Stimulated activated CD8-positive, alpha-beta memory T cell treated with anti-CD3 and anti-CD28 coated beads, Interleukin-15, amount 100 ng/mL, for 4 hours (primary cell): ENCODE measurements at regions not wholly inside any gene's neighbourhood (a gene's known extent, or its start where the extent isn't known, plus 50 kb on each side); places are given as distances from the start of the nearest gene placed in this dataset.

Source experiments
- DNase-seq, 2 donors: peaks; one replicate each; pipeline ENCODE4 v3.0.0-alpha.2; 2020; ENCODE audit warnings: low read depth in 2 of 2

DNA sequence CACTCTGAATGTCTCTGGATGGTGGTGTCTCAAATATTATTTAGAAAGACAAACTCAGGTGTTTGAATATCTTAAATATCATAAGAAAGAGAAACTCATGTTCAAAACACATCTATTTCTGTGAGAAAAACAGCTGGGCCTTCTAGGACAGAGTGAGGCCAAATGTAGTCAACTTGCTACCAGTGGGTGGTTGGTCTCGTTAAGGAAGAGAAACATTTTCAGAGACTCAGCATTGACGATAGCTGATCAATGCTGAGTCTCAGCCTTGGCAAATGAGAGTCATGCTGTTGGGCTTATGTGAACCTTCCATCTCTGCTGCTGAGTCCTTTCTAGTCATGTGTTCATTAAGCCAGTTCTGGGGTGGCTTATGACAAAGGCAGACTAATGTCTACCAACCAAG is 418.0 kb downstream of the CETN3 start:
- DNase-seq, result no peak

- no peak for DNase-seq
Measured at GRCh38 chr5:89989776-89990175, 419.8 kb downstream of the CETN3 start.

DNA sequence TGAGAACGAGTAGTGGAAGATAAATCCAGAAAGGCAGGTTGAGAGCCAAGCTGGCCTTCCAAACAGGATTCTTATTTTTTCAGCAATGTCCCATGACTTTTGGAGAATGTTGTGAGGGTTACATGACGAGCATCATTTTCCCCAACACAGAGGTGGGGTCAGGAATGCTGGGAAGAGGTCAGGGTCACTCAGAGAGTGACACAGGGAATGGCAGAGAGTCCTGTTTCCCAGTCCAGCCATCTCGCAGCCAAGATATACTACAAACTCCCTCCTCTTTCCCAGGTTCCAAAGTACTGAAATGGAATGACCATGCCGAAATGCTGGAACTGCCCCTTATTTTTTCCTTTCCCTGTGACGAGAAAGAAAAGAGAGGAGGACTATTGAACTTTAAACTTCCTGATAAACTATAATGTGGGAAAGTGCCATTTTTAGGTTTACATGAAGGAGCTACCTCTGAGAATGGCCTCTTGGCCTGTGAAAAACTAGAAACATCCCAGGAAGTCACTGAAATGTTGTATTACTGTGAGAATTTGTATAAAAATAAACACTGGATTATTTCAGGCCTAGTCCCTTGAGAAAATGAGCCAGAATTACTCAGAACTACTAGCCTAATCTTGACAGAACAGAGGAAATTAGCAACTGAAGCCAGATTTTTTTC is 420.4 kb downstream of the CETN3 start:
- DNase-seq, result no peak

DNA sequence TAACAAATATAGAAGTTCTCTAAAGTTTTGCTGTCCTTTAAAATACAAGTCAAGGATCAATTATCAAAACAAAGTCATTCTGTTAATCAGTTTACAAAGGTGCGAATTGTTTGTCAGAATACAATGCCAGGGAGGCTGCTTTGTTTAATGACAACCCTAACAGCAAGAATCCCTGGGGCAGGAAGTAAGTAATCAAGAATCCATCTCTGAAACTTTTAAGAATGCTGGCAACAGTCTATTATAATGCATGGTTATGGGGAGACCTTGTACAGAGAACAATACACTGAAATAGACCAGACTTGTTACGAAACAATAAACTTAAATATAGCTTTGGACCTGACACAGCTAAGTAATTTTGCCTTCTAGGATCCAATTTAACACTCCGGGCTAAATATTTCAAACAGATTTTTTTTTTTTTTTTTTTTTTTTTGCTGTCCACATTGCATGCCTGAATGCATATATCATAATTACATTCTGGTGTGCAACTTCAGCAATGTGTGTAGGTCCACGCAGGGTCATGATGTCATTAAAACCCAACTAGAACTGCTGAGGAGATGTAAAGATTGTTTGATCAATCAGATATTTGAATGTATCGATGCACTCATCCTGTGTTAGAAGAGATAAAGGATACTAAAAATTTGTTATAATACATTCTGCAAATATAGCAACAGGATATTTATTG is 421.3 kb downstream of the CETN3 start:
- no peak for DNase-seq

- no peak for DNase-seq
Measured at GRCh38 chr5:89983216-89983615, 426.3 kb downstream of the CETN3 start.

DNA sequence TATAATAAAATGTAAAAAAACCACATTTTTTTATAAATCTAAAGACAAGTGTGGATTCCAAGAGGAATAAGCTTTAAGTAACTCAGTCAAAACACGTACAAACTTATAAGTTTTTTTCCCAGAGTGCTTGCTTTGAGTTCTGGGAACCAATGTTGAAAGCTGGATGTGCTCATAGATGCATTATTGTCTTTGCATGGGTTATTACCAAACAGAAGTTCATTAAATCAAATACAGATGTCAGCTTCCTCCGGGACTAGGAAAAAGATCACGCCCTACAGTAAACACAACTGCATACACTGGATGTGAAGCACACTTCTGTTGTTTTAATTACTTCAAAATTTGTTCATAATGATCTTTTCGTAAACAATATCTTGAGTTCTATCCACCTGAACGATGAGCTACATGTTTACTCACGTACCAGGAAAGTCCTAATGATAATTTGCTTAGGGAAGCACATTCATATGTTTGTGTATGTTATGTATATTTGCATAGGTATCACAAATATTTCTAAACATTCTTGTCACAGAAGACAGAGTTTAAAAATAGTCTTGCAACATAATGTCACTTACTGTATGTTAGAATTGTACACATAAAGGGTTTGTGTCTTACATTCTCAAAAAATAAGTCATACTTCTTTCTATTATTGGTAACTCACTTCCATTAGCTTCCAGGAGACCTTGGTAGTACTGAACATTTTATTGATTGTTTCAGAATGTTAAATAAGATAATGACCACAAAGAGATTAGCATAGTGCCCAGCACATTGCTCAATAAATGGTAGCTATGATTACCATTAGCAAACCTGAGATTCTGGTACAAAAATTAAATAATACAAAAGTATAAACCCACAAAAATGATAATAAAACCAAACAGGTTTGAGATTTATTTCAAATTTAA is 427.4 kb downstream of the CETN3 start:
- DNase-seq, result no peak

DNA sequence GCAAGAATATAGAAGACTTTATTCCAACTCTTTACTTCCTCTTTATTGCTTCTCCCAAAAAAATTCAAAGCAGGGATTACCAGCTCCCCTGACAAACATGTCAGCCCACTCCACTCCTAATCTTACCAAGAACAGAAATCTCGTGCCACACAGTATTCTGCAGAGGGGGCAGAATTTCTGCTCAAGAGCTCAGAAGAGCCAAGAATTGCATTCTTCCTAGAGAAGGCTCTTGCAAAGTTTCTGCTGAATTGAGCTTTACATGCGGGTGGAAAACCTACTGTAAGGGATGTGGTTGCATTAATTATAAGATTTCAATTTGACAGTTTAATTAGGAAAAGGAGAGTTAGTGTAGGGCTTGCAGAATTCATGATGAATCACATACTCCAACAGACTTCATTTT is 428.5 kb downstream of the CETN3 start:
- DNase-seq, result no peak

DNA sequence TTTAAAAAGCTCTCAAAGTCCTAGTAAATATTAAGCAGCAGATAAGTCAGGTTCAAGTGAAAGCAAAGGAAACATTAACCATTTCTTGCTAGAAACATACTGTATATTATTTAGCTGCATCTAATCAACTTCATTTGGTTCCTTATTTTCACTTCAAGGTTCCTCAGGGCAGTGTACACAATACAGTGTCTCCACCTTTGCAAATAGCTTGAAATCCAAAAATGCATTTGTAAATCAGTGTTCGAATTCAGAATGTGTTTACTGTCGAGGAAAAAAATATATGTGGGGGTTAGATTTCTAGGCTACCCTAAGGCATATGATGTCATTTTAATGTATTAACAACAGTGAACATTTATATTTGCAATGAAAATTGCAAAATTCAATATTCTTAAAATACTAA is 436.0 kb downstream of the CETN3 start:
- DNase-seq, result no peak

DNA sequence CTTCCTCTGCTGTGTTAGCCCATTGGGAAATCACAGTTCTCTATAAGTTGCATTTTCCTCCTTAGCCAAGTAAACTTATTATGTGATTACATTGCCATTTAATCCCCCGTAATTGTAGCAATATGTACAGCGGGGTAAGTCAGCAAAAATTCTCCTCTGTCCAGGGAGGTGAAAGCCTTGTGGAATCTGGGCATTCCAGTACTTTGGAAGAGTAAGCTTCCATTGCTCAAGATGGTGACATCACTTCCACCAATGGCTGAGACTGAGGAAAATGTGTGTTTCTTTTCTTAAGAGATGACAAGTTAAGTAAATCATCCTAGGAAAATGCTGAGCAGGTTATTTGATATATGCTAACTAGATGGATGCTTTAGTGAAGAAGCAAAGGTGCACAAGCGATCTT is 436.7 kb downstream of the CETN3 start:
- DNase-seq, result no peak

DNA sequence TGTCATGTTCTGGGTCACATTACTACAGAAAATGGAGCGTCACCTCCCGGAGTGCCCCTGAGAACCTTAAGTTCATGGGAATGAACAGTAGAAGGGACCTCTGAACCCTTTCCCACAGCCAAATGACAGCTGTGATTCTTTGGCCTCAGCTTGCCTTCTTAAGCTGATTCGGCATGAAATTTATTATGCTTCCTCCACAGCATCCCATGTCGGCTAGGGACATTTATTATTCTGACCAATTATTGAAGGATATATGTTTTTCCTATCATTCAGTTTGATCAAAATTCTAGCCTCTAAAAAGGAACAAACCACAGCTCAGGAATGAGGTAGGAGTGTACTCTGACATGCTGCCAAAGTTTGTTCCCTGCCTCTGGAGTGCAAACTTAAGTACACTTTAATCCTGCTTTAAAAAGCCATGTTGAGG is 440.6 kb downstream of the CETN3 start:
- DNase-seq, result no peak

GRCh38 chr5:89967771-89968444 is 441.6 kb downstream of the CETN3 start:
- DNase-seq, result no peak

DNA sequence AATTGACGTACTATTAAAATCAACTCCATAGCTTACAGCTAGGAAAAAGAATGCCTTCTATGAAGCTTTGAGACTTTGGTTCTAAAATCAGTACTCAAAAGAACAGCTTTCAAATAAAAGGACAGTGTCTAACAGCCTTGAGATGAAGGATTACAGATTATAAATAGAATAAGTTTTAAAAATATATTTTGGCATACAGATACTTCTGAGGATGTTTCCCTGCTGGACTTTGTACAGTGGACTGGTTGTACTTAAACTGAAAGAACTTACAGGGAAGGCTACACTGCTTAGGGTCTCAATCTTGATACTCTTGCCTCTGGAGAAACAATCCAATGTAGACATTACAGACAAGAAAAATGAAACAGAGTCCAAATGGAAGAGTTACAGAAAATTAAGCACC is 452.7 kb downstream of the CETN3 start:
- no peak for DNase-seq

GRCh38 chr5:89954916-89955315 is 454.6 kb downstream of the CETN3 start:
- no peak for DNase-seq

GRCh38 chr5:89951876-89952275 is 457.7 kb downstream of the CETN3 start:
- DNase-seq, result no peak

DNA sequence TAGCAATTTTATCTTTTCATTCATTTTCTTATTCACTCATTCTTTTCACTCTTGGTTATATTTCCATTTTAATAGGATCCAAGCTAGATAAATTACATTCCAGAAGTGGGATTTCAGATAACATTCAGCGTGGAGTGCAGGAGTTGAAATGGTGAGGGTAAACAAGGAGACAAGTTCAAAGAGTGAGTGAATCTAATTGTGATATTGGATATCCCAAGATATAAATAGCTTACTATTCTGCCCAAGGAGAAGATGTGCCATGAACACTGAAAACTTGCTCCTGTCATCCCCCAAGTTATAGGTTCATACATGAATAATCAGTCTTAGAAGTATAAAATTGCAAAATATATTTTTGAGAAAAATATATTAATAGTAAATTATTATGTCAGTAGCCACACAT is 459.3 kb downstream of the CETN3 start:
- no peak for DNase-seq

GRCh38 chr5:89948977-89949376 is 460.6 kb downstream of the CETN3 start:
- DNase-seq, result no peak

DNA sequence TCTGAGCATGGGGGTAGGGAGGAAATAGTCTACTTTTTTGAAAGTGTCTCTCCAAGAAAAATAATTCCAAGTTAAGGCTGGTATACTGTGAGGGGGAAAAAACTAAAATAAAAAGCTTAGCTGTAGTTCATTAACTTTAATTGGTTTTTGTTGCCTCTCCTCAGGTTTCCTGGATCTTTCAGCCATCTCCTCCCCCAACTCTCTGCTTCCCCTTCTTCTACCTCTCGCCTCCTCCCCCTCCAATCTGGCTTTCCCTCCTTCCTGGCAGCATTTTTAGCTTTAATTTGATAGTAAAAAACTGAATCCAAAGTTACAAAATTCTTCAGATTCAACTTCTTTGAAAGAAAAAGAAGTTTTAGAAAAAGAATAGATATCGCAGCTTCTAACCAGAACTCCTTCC is 462.6 kb downstream of the CETN3 start:
- DNase-seq, result no peak

- no peak for DNase-seq
Measured at GRCh38 chr5:89946508-89946907, 463.0 kb downstream of the CETN3 start.

DNA sequence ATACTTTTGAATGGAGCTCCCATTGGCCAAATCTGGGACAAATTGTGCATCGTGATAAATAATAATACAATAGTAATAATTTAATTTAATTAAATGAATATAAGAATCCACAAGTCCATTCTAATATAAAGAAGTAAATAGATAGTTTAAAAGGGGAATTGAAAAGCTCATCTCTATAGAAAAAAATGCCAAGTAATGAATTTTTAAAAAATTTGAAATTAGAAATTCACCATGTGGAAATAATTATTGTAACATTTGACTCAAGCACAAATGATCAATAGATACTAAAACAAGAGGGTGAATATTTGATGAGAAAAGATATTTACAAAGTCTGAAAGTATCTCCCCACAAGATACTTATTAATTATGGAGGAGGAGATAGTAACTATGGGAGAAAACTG is 467.4 kb downstream of the CETN3 start:
- no peak for DNase-seq

- DNase-seq, result no peak
Measured at GRCh38 chr5:89936576-89936975, 473.0 kb downstream of the CETN3 start.

DNA sequence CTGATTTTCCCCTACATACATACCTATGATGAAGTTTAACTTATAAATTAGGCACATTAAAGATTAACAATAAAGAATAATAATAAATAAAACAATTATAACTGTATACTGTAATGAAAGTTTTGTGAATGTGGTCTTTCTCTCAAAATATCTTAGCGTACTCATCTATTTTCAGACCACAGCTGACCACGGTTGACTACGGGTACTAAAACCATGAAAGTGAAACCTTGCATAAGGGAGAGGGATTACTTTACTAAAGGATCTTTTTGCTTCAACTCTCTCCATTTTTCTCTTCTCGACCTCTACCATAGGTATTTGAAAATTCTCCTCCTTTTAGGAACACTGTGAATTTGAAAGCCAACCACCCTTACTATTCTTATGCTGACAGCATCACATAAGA is 475.5 kb downstream of the CETN3 start:
- no peak for DNase-seq

DNA sequence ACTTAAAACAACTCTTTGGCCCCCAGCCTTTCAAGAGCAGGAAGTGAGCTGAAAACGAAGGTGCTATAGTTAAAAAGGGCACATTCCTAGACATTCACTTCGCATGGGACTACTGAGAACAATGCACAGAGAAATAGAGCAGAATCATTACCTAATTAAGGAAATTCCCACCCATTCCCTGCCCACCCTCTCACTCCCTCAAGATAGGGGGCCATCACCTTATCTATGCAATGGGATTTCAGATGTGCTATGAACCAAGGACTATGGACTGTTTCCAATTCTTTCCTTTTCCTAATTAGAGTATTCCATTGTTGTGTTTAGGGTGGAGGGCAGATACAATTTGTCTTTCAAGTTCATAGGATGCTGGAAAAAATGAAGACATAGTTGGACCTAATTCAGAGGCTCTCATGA is 476.8 kb downstream of the CETN3 start:
- no peak for DNase-seq
